PC-9 (cell line): ENCODE measurements at regions not wholly inside any gene's neighbourhood (a gene's known extent, or its start where the extent isn't known, plus 50 kb on each side); places are given as distances from the start of the nearest gene placed in this dataset.

Experiments used
- EZH2 ChIP-seq: fragments of 200-600 bp; sonication (generic); IDR thresholded peaks from 2 replicates; pipeline ENCODE4 v1.8.0; 2017; ENCODE audit warnings: antibody characterized with exemption, low read depth
- TF ChIP-seq, protein P1 (sequence below): fragments of 200-600 bp; sonication (generic); conservative IDR thresholded peaks from 2 replicates; pipeline ENCODE4 v1.6.1; 2017; ENCODE audit warnings: mixed run types, antibody characterized with exemption, mild to moderate bottlenecking, moderate library complexity

DNA sequence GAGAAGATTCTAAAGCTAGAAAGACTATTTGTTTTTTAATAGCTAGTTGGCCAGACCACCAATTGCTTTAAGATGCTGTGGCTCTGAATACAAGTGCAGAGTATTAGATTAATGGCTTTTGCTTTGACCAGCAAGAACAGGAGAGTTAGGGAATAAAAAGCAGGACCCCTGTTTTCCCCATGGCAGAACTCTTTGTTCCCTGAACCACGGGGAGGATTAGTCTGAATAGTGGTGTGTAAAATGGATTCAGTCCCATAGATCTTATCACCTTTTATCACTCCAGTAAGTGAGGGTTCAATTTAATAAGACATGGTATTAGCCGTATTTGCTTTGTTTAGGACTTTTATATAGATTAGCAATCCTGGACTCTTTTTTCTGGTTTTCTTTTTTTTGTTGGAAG, 562.6 kb upstream of the DPPA4 start:
- TF ChIP-seq, protein P1, sequence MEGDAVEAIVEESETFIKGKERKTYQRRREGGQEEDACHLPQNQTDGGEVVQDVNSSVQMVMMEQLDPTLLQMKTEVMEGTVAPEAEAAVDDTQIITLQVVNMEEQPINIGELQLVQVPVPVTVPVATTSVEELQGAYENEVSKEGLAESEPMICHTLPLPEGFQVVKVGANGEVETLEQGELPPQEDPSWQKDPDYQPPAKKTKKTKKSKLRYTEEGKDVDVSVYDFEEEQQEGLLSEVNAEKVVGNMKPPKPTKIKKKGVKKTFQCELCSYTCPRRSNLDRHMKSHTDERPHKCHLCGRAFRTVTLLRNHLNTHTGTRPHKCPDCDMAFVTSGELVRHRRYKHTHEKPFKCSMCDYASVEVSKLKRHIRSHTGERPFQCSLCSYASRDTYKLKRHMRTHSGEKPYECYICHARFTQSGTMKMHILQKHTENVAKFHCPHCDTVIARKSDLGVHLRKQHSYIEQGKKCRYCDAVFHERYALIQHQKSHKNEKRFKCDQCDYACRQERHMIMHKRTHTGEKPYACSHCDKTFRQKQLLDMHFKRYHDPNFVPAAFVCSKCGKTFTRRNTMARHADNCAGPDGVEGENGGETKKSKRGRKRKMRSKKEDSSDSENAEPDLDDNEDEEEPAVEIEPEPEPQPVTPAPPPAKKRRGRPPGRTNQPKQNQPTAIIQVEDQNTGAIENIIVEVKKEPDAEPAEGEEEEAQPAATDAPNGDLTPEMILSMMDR = no peak
- no peak for TF ChIP-seq EZH2
